TTC549 (cell line): ENCODE measurements at regions not wholly inside any gene's neighbourhood (a gene's known extent, or its start where the extent isn't known, plus 50 kb on each side); places are given as distances from the start of the nearest gene placed in this dataset.
"Not testable (repeated sequence)": the region's sequence is repeated elsewhere in the genome, so short reads cannot be mapped to it uniquely, and the experiment has no call there.

Experiments used
- FAIRE-seq: peaks from 2 replicates; lab custom pipeline; 2012; peaks lifted over from hg19 to GRCh38; lab: Jason Lieb, UNC

GRCh38 chr5:125422342-125422741, 675.9 kb upstream of the ZNF608 start:
- FAIRE-seq: no peak

DNA sequence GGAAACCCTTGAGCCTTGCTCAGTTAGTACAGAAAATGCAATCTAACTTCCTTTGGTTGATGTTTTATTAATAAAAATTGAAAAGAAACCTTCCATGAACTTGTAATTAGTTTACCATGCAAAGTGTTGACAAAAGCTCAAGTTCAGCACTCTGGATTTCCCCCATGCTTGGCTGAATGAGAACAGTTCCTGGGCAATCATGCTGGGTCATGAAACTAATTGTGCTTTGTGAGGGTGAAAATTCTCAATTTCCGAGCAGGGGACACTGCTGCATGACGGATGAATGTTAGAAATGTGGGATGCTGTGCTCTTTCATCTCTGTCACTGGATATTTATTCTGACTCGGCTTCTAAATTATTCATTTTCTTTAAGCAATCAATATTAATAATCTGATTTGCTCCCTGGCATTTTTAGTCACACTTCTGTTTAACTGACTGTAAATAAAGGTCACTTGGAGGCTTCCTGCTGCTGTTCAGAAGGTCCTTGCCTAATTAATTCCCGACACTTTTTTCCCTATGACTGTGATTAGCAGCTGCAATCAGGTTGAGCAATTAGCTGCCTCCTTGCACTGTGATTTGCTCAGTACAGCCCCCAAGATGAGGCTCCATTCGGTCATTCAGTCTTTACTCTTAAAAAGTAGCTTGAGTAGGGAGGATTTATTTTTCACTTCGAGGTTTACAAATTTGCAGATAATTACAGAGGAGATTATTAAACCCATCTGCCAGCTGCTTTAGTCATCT, 678.1 kb upstream of the ZNF608 start:
- FAIRE-seq: no peak

- FAIRE-seq: no peak
Observed at GRCh38 chr5:125429498-125429897, 683.1 kb upstream of the ZNF608 start.

GRCh38 chr5:125433457-125433856, 687.0 kb upstream of the ZNF608 start:
- FAIRE-seq: no peak

DNA sequence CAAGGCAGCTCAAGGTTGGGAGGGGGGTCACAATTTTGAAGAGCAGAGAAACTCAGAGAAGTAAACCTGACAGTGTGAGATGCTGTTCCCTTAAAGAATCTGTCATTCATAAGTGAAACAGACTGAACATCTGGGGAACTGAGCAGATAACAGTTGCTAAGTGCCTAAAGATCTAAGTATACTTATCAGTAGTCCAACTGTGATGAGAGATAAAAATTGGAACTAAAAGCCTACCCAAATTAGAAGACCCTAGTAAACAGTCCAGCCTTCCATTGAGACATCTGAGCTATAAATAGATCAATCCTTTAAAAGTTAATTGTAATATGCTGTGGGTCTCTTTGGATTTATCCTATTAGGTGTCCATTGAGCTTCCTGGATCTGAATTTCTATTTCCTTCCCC, 692.8 kb upstream of the ZNF608 start:
- FAIRE-seq: no peak

DNA sequence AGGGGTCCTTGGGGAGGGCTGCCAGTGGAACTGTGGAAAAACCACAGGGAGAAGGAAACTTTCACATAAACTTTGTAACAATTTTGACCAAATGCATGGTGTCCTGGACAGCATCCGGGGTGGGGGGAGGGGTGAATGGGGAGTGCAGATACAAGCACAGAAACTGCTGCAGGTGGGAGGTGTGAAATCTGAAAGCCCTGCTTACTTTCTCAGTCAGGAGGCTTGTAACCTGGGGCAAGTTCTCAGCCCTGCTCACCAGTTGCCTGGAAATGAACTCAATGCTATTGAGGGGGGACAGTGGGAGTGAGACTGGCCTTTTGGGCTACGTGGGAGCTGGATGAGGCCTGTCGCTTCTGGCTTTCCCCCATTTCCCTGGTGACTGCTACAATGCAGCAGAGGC, 694.5 kb upstream of the ZNF608 start:
- no peak for FAIRE-seq

DNA sequence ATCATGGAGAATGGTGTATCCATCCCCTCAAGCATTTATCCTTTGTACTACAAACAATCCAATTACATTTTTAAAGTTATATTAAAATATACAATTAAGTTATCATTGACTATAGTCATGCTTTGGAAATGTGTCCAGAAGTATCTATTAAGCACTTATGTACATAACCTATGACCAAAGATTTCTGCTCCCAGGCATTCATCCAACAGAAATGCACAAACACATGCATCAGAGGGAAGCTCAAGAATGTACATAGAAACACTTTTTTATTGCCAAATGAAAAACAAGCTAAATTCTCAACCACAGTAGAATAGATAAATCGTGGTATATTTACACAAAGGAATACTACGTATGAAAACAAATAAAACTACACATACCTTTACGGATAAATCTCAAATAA, 700.5 kb upstream of the ZNF608 start:
- no peak for FAIRE-seq

DNA sequence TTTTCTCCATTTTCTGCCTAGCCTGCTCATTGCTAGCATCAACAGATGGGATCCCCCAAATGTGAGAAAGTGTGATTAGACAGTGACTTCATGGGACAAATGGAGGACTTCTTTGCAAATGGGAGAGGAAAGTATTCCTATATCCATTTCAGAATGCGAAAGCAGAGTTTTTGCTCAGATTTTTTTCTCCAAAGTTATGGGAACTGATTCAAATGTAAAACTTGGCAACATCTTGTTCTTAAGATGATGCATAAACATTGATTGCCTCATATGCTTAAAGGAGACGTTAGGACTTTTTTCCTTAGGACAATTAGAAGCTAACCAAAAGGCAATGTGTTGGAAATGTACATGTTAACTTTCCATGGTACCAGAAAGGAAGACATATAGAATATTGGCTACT, 704.3 kb upstream of the ZNF608 start:
- FAIRE-seq: no peak

- FAIRE-seq: no peak
Observed at GRCh38 chr5:125451622-125452021, 705.2 kb upstream of the ZNF608 start.

- FAIRE-seq: no peak
Observed at GRCh38 chr5:125452991-125453390, 706.6 kb upstream of the ZNF608 start.

DNA sequence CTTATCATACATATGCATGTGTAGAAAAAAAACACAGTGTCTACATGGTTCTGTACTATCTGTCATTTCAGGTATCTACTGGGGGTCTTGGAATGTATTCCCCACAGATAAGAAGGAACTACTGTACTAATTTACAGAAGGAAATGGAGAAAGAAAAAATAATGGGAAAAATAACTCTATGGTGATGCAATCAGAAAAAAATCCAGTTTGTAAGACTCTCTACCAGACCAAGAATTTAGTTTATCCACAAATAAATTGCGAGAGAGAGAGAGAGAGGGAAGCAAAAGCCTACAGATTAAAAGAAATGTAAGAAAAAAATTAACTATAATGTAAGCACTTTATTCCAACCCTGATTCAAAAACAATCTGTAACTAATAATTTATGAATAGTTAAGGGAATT, 708.6 kb upstream of the ZNF608 start:
- FAIRE-seq: no peak

DNA sequence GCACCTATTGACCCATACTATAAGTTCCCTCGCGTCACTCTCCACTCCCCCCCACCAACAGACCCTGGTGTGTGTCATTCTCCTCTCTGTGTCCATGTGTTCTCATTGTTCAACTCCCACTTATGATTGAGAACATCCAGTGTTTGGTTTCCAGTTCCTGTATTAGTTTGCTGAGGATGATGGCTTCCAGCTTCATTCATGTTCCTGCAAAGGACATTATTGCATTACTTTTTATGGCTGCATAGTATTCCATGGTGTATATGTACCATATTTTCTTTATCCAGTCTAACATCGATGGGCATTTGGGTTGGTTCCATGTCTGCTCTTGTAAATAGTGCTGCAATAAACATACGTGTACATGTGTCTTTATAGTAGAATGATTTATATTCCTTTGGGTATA, 709.6 kb upstream of the ZNF608 start:
- FAIRE-seq: not testable (repeated sequence)

- FAIRE-seq: no peak
Observed at GRCh38 chr5:125457617-125458016, 711.2 kb upstream of the ZNF608 start.

GRCh38 chr5:125458949-125459348, 712.5 kb upstream of the ZNF608 start:
- not testable (repeated sequence) for FAIRE-seq

- no peak for FAIRE-seq
Observed at GRCh38 chr5:125461641-125462072, 715.2 kb upstream of the ZNF608 start.

DNA sequence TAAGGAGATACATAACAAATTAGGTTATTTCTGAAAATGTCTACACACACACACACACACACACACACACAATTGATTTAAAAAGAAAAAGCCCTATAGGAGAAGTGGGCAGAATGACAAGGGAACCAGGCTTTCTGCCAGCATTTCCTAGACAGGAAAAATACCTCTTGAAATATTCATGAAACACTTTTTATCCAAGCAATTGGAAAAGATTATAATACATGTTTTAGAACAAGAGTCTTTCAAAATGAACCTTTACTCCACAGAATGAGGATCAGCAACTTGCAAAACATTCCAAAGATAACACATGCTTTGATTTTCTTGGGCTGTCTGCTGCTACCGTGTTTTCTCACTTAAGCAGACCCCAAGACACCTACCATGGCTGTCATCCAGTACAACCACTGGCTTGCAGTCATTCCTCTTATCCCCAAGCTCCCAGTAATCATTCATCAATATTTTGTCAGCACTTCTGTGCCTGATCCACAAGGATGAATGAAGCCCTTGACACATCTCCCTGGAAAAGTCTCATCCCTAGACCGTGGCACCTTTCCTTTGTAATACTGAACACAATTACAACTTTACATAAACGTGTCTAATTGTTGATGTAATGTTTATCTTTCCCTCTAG, 717.1 kb upstream of the ZNF608 start:
- FAIRE-seq: no peak

GRCh38 chr5:125464847-125465432, 718.5 kb upstream of the ZNF608 start:
- no peak for FAIRE-seq

GRCh38 chr5:125465703-125466102, 719.3 kb upstream of the ZNF608 start:
- no peak for FAIRE-seq

DNA sequence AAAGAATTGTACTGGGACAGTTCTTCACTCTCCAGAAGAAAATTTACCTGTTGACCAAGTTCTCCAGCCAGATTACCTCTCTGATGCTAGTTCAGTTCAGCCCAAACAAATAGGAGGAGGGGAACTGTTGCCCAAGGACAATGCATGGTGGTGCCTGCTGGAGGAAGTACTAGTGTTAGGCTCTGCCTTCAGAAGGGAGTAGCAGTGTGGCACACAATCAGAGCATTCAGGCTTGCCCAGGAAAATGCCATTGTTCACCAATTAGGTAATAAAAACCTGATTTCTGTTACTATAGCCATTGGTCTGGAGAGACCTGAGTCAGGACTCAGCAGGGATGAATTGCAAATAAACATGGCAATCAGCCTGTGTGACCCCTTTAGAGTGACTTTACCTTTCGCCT, 720.8 kb upstream of the ZNF608 start:
- no peak for FAIRE-seq

DNA sequence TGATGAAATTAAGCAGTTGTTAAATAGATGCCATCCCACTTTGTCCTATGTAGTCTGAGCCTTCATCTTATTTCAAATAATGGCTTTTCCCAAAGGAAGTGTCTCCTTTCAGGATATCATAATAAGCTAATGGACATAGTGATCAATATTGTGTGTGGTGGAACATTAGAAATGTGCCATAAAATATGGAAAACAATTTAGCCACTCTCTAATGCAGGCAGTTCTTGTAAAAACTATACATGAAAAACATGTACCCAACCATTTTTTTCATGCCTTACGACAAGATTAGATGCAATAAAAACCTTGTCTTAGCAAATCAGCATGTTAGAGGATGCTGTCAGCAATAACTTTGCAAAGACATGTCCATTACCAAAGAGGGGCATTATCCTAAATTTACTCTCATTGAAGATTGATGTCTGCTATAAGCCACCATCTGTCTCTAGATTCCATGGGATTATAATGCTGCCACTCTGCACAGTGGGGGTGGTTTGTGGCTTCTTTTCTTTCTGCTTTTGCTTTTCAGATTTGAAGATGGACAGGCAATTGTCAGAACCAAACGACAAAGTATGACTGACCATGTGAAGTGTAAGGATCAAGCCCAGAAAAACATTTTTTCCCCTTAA, 724.0 kb upstream of the ZNF608 start:
- no peak for FAIRE-seq

DNA sequence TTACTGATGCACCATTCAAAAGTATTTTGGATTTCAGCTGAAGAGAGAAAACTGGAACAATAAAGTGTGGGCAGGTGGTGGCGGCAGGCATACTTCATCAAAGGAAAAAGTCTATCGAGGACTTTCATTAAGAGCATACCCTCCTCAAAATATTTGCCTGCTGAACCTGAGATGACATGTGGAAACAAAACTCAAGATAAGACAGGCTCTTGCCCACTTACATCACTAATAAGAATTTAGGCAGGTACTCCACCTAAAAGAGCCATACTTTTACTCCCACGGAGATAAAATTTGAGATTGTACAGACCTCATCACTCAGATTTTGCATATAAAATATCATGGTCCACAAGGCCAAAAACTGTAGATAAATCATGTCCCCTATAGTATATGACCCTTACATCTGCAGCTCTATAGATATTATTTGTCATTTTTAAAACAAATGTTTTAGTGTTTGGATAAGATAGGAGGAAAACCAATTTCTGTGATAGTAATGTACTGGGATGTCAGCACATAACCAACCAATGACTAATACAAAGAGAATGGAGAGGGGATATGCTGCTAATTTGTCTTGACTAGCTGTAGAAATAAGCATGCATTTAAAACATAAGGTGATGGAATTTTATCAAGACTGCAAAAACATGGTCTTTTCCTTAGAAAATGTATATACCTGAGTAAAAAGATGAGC, 730.6 kb upstream of the ZNF608 start:
- no peak for FAIRE-seq

- FAIRE-seq: no peak
Observed at GRCh38 chr5:125477586-125477975, 731.1 kb upstream of the ZNF608 start.

GRCh38 chr5:125478599-125478998, 732.2 kb upstream of the ZNF608 start:
- no peak for FAIRE-seq
